Liver (tissue), 8 donors: ENCODE measurements at regions not wholly inside any gene's neighbourhood (a gene's known extent, or its start where the extent isn't known, plus 50 kb on each side); places are given as distances from the start of the nearest gene placed in this dataset.

Source experiments
- DNase-seq: peaks from one replicate; pipeline ENCODE4 v3.0.0-alpha.2; 2017; ENCODE audit warnings: low spot score
- H3K27ac ChIP-seq, 2 donors: one replicate each; pipeline ENCODE4 v1.7.0; 2013; ENCODE audit warnings: inconsistent platforms in 2 of 2, low read length in 2 of 2, control low read depth in 1 of 2, low read depth in 1 of 2, mild to moderate bottlenecking in 1 of 2
- H3K27me3 ChIP-seq, 4 donors: one replicate each; pipeline versions ENCODE4 v1.6.1 to v1.7.0; 2013; ENCODE audit warnings: low read length in 3 of 4, inconsistent platforms in 1 of 4, mild to moderate bottlenecking in 1 of 4, moderate library complexity in 1 of 4; ENCODE audit not compliant: control insufficient read depth in 4 of 4, insufficient read depth in 4 of 4
- H3K36me3 ChIP-seq, 4 donors: one replicate each; pipeline versions ENCODE4 v1.6.1 to v1.7.0; 2013; ENCODE audit warnings: low read length in 3 of 4, mild to moderate bottlenecking in 3 of 4, low read depth in 1 of 4, moderate library complexity in 1 of 4; ENCODE audit not compliant: control insufficient read depth in 4 of 4, insufficient read depth in 3 of 4
- H3K4me1 ChIP-seq, 4 donors: one replicate each; pipeline versions ENCODE4 v1.6.1 to v1.7.0; 2013; ENCODE audit warnings: low read length in 3 of 4, mild to moderate bottlenecking in 3 of 4, moderate library complexity in 1 of 4; ENCODE audit not compliant: control insufficient read depth in 4 of 4, insufficient read depth in 4 of 4
- H3K4me3 ChIP-seq, 3 donors: one replicate each; pipeline versions ENCODE4 v1.6.1 to v1.7.0; 2013; ENCODE audit warnings: low read length in 3 of 3, control low read depth in 1 of 3, low read depth in 1 of 3, mild to moderate bottlenecking in 1 of 3
- H3K9ac ChIP-seq, 2 donors: one replicate each; pipeline ENCODE4 v1.7.0; 2013; ENCODE audit warnings: low read length in 2 of 2, mild to moderate bottlenecking in 2 of 2, moderate library complexity in 2 of 2, control low read depth in 1 of 2, low read depth in 1 of 2
- H3K9me3 ChIP-seq, 4 donors: one replicate each; pipeline versions ENCODE4 v1.6.1 to v1.7.0; 2013; ENCODE audit warnings: low read length in 3 of 4; ENCODE audit not compliant: control insufficient read depth in 4 of 4
- EGR1 ChIP-seq, 2 donors: IDR thresholded peaks; 2 replicates each; pipeline ENCODE4 v1.6.1; 2016 to 2018; ENCODE audit warnings: antibody characterized with exemption in 2 of 2, low read depth in 2 of 2
- FOXA1 ChIP-seq: IDR thresholded peaks from 2 replicates; pipeline ENCODE4 v1.6.1; 2016; ENCODE audit warnings: antibody characterized with exemption
- FOXA2 ChIP-seq: IDR thresholded peaks from 2 replicates; pipeline ENCODE4 v1.6.1; 2016; ENCODE audit warnings: antibody characterized with exemption
- HNF4A ChIP-seq, 2 donors: conservative IDR thresholded peaks; 2 replicates each; pipeline ENCODE4 v1.6.1; 2016; ENCODE audit warnings: antibody characterized with exemption in 2 of 2, mild to moderate bottlenecking in 2 of 2
- HNF4G ChIP-seq: IDR thresholded peaks from 2 replicates; pipeline ENCODE4 v1.6.1; 2016; ENCODE audit warnings: antibody characterized with exemption
- JUND ChIP-seq, 2 donors: IDR thresholded peaks; 2 replicates each; pipeline ENCODE4 v1.6.1; 2016; ENCODE audit warnings: antibody characterized with exemption in 2 of 2
- NR2F2 ChIP-seq: IDR thresholded peaks from 2 replicates; pipeline ENCODE4 v1.6.1; 2016; ENCODE audit warnings: antibody characterized with exemption
- RAD21 ChIP-seq, 2 donors: IDR thresholded peaks; 2 replicates each; pipeline ENCODE4 v1.6.1; 2016; ENCODE audit warnings: antibody characterized with exemption in 2 of 2, mild to moderate bottlenecking in 2 of 2
- RXRA ChIP-seq, 2 donors: IDR thresholded peaks; 2 replicates each; pipeline ENCODE4 v1.6.1; 2017 to 2018; ENCODE audit warnings: antibody characterized with exemption in 2 of 2, mild to moderate bottlenecking in 1 of 2
- SP1 ChIP-seq: IDR thresholded peaks from 2 replicates; pipeline ENCODE4 v1.6.1; 2018; ENCODE audit warnings: antibody characterized with exemption, mild to moderate bottlenecking
- TAF1 ChIP-seq: conservative IDR thresholded peaks from 2 replicates; pipeline ENCODE4 v1.6.1; 2016; ENCODE audit warnings: antibody characterized with exemption, mild to moderate bottlenecking
- YY1 ChIP-seq: IDR thresholded peaks from 2 replicates; pipeline ENCODE4 v1.6.1; 2016; ENCODE audit warnings: antibody characterized with exemption, mild to moderate bottlenecking
- WGBS: extraction: QIAGEN DNeasy Blood & Tissue Kit; methylation state at CpG from one replicate; pipeline ENCODE4 v1.1.7; 2013; 5-methylcytosine and 5-hydroxymethylcytosine counted together
- TF ChIP-seq, protein P1 (sequence below): IDR thresholded peaks from 2 replicates; pipeline ENCODE4 v1.6.1; 2016; ENCODE audit warnings: antibody characterized with exemption
- TF ChIP-seq, protein P2 (sequence below): IDR thresholded peaks from 2 replicates; pipeline ENCODE4 v1.6.1; 2016; ENCODE audit warnings: antibody characterized with exemption
- TF ChIP-seq, protein P3 (sequence below): fragments of 150-350 bp; IDR thresholded peaks from 2 replicates; pipeline ENCODE4 v1.5.1; 2017; ENCODE audit warnings: improper control_type of control experiment, low read depth, low read length; ENCODE audit not compliant: missing input control
- TF ChIP-seq, protein P4 (sequence below): IDR thresholded peaks from 2 replicates; pipeline ENCODE4 v1.6.1; 2016; ENCODE audit warnings: antibody characterized with exemption, mild to moderate bottlenecking
- TF ChIP-seq, protein P5 (sequence below): IDR thresholded peaks from 2 replicates; pipeline ENCODE4 v1.6.1; 2016; ENCODE audit warnings: antibody characterized with exemption
- donor health status: healthy.
- donor health status: healthy.
- donor health status: healthy.
- donor health status: healthy.
- donor health status: healthy.

DNA sequence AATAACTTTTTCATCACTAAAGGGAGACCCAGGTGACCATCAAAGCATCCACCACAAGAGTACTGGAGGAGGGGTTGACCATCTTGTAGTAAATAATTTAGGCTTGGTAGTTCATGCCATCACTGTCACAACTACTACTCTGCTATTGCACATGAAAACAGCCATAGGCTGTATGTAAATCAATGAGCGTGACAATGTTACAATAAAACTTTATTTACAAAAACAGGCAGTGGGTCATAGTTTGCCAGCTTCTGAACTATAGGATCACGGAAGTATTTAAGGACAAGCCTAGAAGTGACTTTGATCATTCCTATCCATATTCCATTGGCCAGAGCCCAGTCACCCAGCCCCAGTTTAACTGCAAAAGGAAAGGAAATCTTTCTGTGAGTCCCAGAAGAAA, 153.4 kb downstream of the NUAK1 start (continued):
- TF ChIP-seq TAF1 (no peak), FOXA1 (no peak), NR2F2 (no peak), FOXA2 (no peak)
- TF ChIP-seq, protein P1, sequence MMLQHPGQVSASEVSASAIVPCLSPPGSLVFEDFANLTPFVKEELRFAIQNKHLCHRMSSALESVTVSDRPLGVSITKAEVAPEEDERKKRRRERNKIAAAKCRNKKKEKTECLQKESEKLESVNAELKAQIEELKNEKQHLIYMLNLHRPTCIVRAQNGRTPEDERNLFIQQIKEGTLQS: no peak

DNA sequence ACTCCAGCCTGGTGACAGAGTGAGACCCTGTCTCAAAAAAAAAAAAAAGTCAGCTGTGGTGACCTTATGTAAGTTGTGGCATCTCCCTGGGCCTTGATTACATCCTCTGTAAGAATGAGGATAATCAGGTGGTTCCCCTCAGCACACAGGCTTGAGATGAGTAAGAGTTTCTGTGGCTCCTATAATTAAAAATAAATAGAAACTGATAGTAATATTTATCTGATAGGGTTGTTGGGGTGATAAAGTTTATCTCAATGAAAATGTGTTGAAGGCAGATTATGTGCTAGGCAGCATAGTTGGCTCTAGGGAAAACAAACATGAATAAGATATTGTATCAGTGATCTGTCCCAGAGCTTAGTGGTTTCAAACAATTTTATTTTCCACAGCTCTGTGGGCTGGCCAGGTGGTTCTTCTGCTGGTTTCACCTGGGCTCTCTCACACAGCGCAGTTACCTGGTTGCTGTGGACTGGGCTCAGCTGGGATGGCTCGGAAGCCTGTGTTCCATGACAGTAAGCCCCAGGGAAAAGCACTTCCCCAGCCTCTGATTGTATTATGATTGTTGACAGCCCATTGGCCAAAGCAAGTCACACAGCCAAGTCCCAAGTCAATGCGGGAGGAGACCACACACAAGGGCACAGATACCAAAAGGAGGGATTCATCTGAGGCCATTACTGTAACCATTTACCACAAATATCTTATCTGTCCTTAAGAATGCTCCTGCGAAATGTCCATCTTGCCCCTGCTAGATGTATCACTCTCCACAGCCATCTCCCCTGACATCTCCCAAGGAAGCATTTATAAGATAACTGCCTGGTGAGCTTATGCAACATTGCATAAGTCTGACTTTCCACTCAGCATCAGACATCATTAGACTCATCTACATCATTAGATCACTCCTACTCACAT, 151.7 kb downstream of the NUAK1 start:
- Histone ChIP-seq H3K27me3 (no peaks in the 10 kb centered on the region), H3K4me1 (no peaks in the 10 kb centered on the region), H3K9me3 (no peaks in the 10 kb centered on the region), H3K4me3 (no peak overlapping the region), H3K36me3 (no peaks in the 10 kb centered on the region), H3K27ac (no peak overlapping the region), H3K9ac (no peak overlapping the region)
- 89% methylated on average over 4 of the region's 4 CpGs for WGBS
- TF ChIP-seq NR2F2 (no peak), RXRA (IDR thresholded peaks at IDR 0.05) (no peak), SP1 (no peak), FOXA2 (no peak)
- DNase-seq: no peak

DNA sequence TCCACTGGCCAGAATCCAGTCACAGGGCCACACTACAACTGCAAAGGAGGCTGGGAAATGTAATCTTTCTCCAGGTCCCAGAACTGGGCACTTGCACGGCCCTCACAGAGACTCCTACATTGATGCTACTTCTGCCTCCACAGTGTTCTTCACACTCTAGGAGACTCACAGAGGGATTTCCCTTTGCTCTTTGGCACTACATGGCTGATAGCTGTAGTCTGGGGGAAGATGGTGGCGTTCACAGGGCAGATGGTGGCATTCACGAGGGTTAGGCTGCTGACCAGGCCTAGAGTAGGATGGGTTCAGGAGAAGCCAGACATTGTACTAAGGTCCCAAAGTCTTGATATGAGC, 151.1 kb downstream of the NUAK1 start:
- Histone ChIP-seq H3K4me3 (no peak overlapping the region), H3K27me3 (no peaks in the 10 kb centered on the region), H3K9me3 (no peaks in the 10 kb centered on the region), H3K9ac (no peak overlapping the region), H3K36me3 (no peaks in the 10 kb centered on the region), H3K27ac (no peak overlapping the region), H3K4me1 (no peaks in the 10 kb centered on the region)
- DNase-seq: no peak
- TF ChIP-seq YY1 (no peak), HNF4G (no peak), FOXA1 (no peak), TAF1 (no peak), HNF4A (conservative IDR thresholded peaks at IDR 0.05) (no peak), FOXA2 (no peak), RXRA (IDR thresholded peaks at IDR 0.05) (no peak), NR2F2 (no peak), EGR1 (IDR thresholded peaks at IDR 0.05; ENCODE audit: low read depth in 2 of 2) (no peak), JUND (IDR thresholded peaks at IDR 0.05) (no peak), RAD21 (IDR thresholded peaks at IDR 0.05) (no peak)
- TF ChIP-seq, protein P2, sequence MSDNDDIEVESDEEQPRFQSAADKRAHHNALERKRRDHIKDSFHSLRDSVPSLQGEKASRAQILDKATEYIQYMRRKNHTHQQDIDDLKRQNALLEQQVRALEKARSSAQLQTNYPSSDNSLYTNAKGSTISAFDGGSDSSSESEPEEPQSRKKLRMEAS: no peak
- TF ChIP-seq, protein P3, sequence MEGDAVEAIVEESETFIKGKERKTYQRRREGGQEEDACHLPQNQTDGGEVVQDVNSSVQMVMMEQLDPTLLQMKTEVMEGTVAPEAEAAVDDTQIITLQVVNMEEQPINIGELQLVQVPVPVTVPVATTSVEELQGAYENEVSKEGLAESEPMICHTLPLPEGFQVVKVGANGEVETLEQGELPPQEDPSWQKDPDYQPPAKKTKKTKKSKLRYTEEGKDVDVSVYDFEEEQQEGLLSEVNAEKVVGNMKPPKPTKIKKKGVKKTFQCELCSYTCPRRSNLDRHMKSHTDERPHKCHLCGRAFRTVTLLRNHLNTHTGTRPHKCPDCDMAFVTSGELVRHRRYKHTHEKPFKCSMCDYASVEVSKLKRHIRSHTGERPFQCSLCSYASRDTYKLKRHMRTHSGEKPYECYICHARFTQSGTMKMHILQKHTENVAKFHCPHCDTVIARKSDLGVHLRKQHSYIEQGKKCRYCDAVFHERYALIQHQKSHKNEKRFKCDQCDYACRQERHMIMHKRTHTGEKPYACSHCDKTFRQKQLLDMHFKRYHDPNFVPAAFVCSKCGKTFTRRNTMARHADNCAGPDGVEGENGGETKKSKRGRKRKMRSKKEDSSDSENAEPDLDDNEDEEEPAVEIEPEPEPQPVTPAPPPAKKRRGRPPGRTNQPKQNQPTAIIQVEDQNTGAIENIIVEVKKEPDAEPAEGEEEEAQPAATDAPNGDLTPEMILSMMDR: no peak
- TF ChIP-seq, protein P4, sequence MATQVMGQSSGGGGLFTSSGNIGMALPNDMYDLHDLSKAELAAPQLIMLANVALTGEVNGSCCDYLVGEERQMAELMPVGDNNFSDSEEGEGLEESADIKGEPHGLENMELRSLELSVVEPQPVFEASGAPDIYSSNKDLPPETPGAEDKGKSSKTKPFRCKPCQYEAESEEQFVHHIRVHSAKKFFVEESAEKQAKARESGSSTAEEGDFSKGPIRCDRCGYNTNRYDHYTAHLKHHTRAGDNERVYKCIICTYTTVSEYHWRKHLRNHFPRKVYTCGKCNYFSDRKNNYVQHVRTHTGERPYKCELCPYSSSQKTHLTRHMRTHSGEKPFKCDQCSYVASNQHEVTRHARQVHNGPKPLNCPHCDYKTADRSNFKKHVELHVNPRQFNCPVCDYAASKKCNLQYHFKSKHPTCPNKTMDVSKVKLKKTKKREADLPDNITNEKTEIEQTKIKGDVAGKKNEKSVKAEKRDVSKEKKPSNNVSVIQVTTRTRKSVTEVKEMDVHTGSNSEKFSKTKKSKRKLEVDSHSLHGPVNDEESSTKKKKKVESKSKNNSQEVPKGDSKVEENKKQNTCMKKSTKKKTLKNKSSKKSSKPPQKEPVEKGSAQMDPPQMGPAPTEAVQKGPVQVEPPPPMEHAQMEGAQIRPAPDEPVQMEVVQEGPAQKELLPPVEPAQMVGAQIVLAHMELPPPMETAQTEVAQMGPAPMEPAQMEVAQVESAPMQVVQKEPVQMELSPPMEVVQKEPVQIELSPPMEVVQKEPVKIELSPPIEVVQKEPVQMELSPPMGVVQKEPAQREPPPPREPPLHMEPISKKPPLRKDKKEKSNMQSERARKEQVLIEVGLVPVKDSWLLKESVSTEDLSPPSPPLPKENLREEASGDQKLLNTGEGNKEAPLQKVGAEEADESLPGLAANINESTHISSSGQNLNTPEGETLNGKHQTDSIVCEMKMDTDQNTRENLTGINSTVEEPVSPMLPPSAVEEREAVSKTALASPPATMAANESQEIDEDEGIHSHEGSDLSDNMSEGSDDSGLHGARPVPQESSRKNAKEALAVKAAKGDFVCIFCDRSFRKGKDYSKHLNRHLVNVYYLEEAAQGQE: no peak
- TF ChIP-seq, protein P5, sequence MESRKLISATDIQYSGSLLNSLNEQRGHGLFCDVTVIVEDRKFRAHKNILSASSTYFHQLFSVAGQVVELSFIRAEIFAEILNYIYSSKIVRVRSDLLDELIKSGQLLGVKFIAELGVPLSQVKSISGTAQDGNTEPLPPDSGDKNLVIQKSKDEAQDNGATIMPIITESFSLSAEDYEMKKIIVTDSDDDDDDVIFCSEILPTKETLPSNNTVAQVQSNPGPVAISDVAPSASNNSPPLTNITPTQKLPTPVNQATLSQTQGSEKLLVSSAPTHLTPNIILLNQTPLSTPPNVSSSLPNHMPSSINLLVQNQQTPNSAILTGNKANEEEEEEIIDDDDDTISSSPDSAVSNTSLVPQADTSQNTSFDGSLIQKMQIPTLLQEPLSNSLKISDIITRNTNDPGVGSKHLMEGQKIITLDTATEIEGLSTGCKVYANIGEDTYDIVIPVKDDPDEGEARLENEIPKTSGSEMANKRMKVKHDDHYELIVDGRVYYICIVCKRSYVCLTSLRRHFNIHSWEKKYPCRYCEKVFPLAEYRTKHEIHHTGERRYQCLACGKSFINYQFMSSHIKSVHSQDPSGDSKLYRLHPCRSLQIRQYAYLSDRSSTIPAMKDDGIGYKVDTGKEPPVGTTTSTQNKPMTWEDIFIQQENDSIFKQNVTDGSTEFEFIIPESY: no peak
- 90% methylated on average over 3 of the region's 3 CpGs for WGBS
